DND-41 (cell line): ENCODE measurements at regions not wholly inside any gene's neighbourhood (a gene's known extent, or its start where the extent isn't known, plus 50 kb on each side); places are given as distances from the start of the nearest gene placed in this dataset.

Source experiments
- ATAC-seq: fragments of 200-7000 bp; cut with Tn5 transposase; 3 replicates; pipeline ENCODE4 v1.9.1; 2021; ENCODE audit warnings: low read depth; ENCODE audit not compliant: insufficient read depth
- DNase-seq: peaks from one replicate; pipeline ENCODE4 v3.0.0-alpha.2; 2020
- H2AFZ ChIP-seq: 2 replicates; pipeline ENCODE4 v1.6.0; 2012; ENCODE audit warnings: low read depth, low read length
- H3K27ac ChIP-seq: 2 replicates; pipeline ENCODE4 v1.5.1; 2012; ENCODE audit warnings: low read length, inconsistent platforms
- H3K27me3 ChIP-seq: fragments of 200-600 bp; sonication (generic); 2 replicates; pipeline ENCODE4 v1.6.0; 2012; ENCODE audit warnings: low read length, mild to moderate bottlenecking, inconsistent platforms; ENCODE audit not compliant: insufficient read depth, poor library complexity
- H3K36me3 ChIP-seq: 2 replicates; pipeline ENCODE4 v1.5.1; 2012; ENCODE audit warnings: low read length, inconsistent platforms; ENCODE audit not compliant: insufficient read depth
- H3K4me1 ChIP-seq: 2 replicates; pipeline ENCODE4 v1.5.1; 2012; ENCODE audit warnings: mild to moderate bottlenecking, low read length; ENCODE audit not compliant: insufficient read depth
- H3K4me2 ChIP-seq: 2 replicates; pipeline ENCODE4 v1.6.0; 2012; ENCODE audit warnings: mild to moderate bottlenecking, moderate library complexity, low read length, inconsistent platforms; ENCODE audit not compliant: insufficient read depth
- H3K4me3 ChIP-seq, 2 experiments: fragments of 200-600 bp in 1 of 2; shearing (Covaris generic) in 1 of 2; 2 replicates each; pipeline ENCODE4 v1.5.1; 2012 to 2016; ENCODE audit warnings: inconsistent platforms in 2 of 2, low read length in 2 of 2, mild to moderate bottlenecking in 2 of 2, low read depth in 1 of 2, moderate library complexity in 1 of 2
- H3K79me2 ChIP-seq: 2 replicates; pipeline ENCODE4 v1.6.0; 2012; ENCODE audit warnings: low read length, inconsistent platforms; ENCODE audit not compliant: insufficient read depth
- H3K9ac ChIP-seq: 2 replicates; pipeline ENCODE4 v1.6.0; 2012; ENCODE audit warnings: low read depth, mild to moderate bottlenecking, inconsistent platforms, low read length, moderate library complexity
- H3K9me3 ChIP-seq: 2 replicates; pipeline ENCODE4 v1.5.1; 2012; ENCODE audit warnings: low read length, moderate library complexity, mild to moderate bottlenecking, inconsistent platforms; ENCODE audit not compliant: insufficient read depth, severe bottlenecking
- H4K20me1 ChIP-seq: 2 replicates; pipeline ENCODE4 v1.6.0; 2012; ENCODE audit warnings: low read length; ENCODE audit not compliant: insufficient read depth
- CTCF ChIP-seq: IDR thresholded peaks from 2 replicates; pipeline ENCODE4 v1.5.1; 2012; ENCODE audit warnings: borderline replicate concordance, low read length, moderate library complexity, mild to moderate bottlenecking; ENCODE audit not compliant: poor library complexity, severe bottlenecking; ENCODE audit errors: extremely low read depth
- EZH2 ChIP-seq: IDR thresholded peaks from 3 replicates; pipeline ENCODE4 v1.6.1; 2012; ENCODE audit warnings: borderline replicate concordance, low read depth, mild to moderate bottlenecking, moderate library complexity, low read length, inconsistent platforms; ENCODE audit not compliant: severe bottlenecking

GRCh38 chr3:30331519-30331918 lies 274.9 kb upstream of the TGFBR2 start:
- no peak overlapping the region for H3K4me2 ChIP-seq
- ATAC-seq (no peak), DNase-seq (no peak)
- 0 out of 2 replicates have a peak, but pooled peaks cover 4% of the 10 kb centered on the region for H3K4me1 ChIP-seq
- H3K9me3 ChIP-seq, result no peaks in the 10 kb centered on the region
- H3K27ac ChIP-seq, result no peak overlapping the region
- H3K4me3 ChIP-seq, result no peak overlapping the region
- no peaks in the 10 kb centered on the region for H3K27me3 ChIP-seq
- H3K9ac ChIP-seq, result no peak overlapping the region
- no peak for TF ChIP-seq CTCF
- no peak for TF ChIP-seq EZH2
- no peak overlapping the region for H2AFZ ChIP-seq
- H3K79me2 ChIP-seq, result no peaks in the 10 kb centered on the region
- no peaks in the 10 kb centered on the region for H3K36me3 ChIP-seq
- no peaks in the 10 kb centered on the region for H4K20me1 ChIP-seq

- Histone ChIP-seq H3K79me2 (no peaks in the 10 kb centered on the region), H2AFZ (peak overlapping the region; percentile 3; the same call in 1 of the 2 replicates), H3K27ac (no peak overlapping the region), H3K4me1 (0 out of 2 replicates have a peak, but pooled peaks cover 4% of the 10 kb centered on the region), H3K4me2 (no peak overlapping the region), H3K9me3 (no peaks in the 10 kb centered on the region), H3K36me3 (no peaks in the 10 kb centered on the region), H3K9ac (no peak overlapping the region), H3K4me3 (no peak overlapping the region), H4K20me1 (no peaks in the 10 kb centered on the region), H3K27me3 (no peaks in the 10 kb centered on the region)
- ATAC-seq (no peak), DNase-seq (no peak)
- TF ChIP-seq CTCF (no peak), EZH2 (no peak)
Observed at GRCh38 chr3:30332196-30333021, 274.0 kb upstream of the TGFBR2 start.

DNA sequence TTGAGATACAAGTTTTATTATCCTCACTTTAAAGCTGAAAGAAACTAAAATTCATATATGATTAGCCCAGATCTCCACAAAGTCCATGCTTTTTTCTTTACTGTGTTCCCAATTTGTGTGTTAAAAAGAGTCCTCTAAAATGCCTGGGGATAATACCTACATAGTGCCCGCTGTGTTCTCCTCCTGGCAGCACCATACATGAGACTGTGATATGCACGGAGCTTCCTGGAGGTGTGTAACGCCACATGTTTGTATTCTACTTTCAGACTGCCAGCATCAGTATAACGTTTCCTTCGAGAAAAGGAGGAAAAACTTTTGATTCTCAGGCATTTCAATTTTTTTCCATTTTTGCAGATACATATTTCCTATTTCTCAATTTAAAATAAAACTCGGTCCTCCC lies 273.3 kb upstream of the TGFBR2 start:
- Histone ChIP-seq H3K27me3 (no peaks in the 10 kb centered on the region), H3K36me3 (no peaks in the 10 kb centered on the region), H3K9me3 (no peaks in the 10 kb centered on the region), H3K4me3 (no peak overlapping the region), H3K27ac (no peak overlapping the region), H3K4me1 (0 out of 2 replicates have a peak, but pooled peaks cover 4% of the 10 kb centered on the region), H3K9ac (no peak overlapping the region), H4K20me1 (no peaks in the 10 kb centered on the region), H3K4me2 (no peak overlapping the region), H2AFZ (peak overlapping the region; percentile 3; the same call in 1 of the 2 replicates), H3K79me2 (no peaks in the 10 kb centered on the region)
- no peak for TF ChIP-seq EZH2
- TF ChIP-seq CTCF, result no peak
- ATAC-seq (no peak), DNase-seq (no peak)
